ENCODE measurements at regions not wholly inside any gene's neighbourhood (a gene's known extent, or its start where the extent isn't known, plus 50 kb on each side); places are given as distances from the start of the nearest gene placed in this dataset.
"Not testable (repeated sequence)": the region's sequence is repeated elsewhere in the genome, so short reads cannot be mapped to it uniquely, and the experiment has no call there.

DNA sequence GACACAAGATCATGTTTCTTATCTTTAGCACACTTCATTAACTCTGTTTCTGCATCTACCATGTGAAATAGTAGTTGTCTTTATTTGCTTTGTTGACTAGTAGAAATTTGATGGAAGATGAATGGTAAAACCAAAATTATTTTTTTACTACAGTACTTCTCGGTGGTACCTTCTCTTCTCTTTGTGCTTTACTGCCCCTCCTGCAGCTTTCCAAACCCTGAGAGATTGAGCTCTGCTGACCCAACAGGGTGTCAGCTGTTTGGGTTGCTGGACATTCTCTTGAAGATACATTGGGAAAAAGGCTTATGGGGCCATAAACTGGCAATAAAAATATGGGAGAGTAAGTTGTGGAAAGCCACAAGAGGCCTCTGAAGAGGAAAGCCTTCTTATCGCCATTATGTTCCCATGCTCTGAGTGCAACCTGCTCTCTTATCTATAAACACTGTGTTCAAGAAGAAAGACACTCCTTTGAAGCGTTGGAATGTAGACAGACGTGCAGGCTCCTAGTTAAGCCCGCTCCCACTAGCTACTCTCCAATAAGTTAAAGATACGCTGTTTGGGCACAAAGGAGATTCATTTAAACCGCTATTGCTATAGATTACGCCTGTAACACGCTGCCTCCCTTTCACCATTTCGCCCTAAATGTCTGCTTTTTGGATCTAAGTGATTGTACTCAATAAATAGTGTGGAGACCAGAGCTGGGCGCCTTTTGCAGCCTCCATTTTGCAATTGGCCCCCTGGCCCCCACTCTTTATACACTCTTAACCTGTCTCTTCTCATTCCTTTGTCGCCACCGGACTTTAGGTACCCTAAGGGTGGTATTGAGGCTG, 60.1 kb upstream of the PRSS16 start:
- DNase-seq (ENCODE audit: low read depth in 3 of 3), result no peak

DNA sequence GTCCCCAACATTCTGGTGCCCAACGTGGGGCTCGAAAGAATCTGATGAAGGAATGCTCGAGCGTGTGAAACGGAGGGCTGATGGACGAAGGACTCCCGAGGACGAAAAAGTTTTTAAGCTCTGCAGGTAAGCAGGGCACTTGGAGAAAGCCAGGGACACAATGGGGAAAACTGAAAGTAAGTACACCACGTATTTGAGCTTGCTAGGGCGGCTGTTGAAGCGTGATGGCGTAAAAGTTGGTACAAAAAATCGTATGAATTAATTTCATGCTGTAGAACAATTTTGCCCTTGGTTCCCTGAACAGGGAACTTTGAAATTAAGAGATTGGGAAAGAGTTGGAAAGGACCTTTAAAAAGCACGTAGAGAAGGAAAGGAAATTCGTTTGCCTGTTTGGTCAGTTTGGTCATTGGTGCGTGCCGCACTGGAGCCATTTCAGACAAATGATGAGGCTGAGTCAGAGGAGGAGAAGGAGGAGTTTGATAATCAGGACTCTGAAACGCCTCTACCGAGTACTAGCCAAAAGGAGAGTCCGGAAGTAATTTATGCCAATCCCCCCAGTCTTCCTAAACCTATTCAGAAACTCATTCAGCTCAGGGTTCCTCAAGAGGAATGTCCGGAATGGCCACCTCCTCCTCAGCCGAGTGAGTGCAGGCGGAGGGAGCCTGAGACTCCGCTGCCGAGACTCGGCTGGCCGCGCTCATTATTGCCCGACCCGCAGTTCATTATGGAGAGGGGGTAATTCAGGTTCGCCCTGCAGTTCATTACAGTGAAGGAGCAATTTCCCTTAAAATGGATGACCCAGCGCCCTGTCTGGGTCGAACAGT, 59.2 kb upstream of the PRSS16 start:
- DNase-seq (ENCODE audit: low read depth in 3 of 3), result no peak

DNA sequence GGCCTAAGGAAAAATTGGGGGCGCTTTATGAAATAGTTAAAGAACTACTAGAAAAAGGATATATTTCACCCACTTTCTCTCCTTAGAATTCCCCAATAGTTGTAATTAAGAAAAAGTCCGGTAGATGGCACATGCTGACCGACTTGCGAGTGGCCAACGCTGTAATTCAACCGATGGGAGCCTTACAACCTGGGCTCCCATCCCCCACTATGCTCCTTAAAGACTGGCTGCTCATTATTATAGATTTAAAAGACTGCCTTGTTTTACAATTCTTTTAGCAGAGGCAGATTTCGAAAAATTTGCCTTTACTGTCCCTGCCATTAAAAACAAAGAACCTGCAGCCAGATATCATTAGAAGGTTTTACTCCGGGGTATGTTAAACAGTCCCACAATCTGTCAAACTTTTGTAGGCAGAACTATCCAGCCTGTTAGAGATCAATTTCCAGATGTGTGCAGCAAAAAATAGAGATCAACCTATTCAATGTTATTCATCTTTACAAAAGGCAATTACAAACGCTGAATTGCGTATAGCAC, 58.5 kb upstream of the PRSS16 start:
- peak in 1 of 3 experiments; percentile 22 for DNase-seq (ENCODE audit: low read depth in 3 of 3)

DNA sequence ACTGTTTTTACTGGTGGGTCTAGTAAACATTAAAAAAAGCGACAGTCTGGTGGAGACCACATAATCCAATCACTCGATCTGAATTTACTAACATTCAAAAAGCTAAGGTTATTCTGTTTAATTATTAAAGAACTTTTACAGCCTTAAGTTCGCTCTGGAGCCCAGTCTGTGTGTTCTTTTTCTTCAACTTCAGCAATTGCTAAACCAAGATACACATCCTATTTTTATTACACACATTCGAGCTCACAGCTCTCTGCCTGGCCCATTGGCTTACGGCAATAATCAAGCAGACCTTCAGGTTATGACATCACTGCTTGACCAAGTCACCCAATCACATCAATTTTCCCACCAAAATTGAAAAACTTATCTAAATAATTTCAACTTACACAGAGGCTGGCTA, 57.4 kb upstream of the PRSS16 start:
- DNase-seq (ENCODE audit: low read depth in 3 of 3), result no peak

DNA sequence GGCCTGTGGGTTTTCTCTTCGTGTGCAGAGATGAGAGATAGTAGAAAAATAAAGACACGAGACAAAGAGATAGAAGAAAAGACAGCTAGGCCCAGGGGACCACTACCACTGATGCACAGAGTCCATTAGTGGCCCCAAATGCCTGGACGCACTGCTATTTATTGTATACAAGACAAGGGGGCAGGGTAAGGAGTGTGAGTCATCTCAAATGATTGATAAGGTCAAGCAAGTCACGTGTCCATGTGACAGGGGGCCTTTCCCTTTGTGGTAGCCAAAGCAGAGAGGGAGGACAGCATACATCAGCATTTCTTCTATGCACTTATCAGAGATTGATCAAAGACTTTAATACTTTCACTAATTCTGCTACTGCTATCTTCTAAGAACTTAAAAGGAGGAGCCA, 53.0 kb upstream of the PRSS16 start:
- DNase-seq (ENCODE audit: low read depth in 3 of 3), result not testable (repeated sequence)

DNA sequence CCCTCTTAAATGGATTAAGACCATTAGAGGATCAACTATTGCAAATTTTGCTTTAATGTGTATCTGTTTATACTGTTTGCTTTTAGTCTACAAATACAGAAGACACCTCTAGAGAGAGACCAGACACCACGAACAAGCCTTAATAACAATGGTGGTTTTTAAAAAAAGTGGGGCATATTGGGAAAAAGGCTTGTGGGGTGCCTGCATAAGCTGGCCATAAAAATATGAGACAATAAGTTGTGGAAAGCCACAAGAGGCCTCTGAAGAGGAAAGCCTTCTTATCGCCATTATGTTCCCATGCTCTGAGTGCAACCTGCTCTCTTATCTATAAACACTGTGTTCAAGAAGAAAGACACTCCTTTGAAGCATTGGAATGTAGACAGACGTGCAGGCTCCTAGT, 52.0 kb upstream of the PRSS16 start:
- DNase-seq (ENCODE audit: low read depth in 3 of 3), result not testable (repeated sequence)

Measured in stimulated activated CD4-positive, alpha-beta T cell treated with anti-CD3 and anti-CD28 coated beads, TNF-alpha, amount 100 ng/mL, for 4 hours (primary cell).